Smooth muscle cell (in vitro differentiated cells): ENCODE measurements at regions not wholly inside any gene's neighbourhood (a gene's known extent, or its start where the extent isn't known, plus 50 kb on each side); places are given as distances from the start of the nearest gene placed in this dataset.

ENCODE experiments used
- DNase-seq: peaks from one replicate; lab custom pipeline; 2025; ENCODE audit not compliant: unreplicated experiment; lab: John Stamatoyannopoulos, UW
- H2AFZ ChIP-seq: fragments of 200-600 bp; sonication (generic); 2 replicates; pipeline ENCODE4 v1.6.0; 2016; ENCODE audit warnings: antibody characterized with exemption, low read depth, mild to moderate bottlenecking
- H3F3A ChIP-seq: fragments of 200-600 bp; sonication (generic); 2 replicates; pipeline ENCODE4 v1.6.0; 2017; ENCODE audit warnings: antibody characterized with exemption, low read depth
- H3K27ac ChIP-seq: fragments of 200-600 bp; sonication (generic); 2 replicates; pipeline ENCODE4 v1.5.1; 2016; ENCODE audit warnings: low read depth, mild to moderate bottlenecking
- H3K27me3 ChIP-seq: fragments of 200-600 bp; sonication (generic); 2 replicates; pipeline ENCODE4 v1.6.1; 2016; ENCODE audit warnings: low read depth, mild to moderate bottlenecking
- H3K36me3 ChIP-seq: fragments of 200-600 bp; sonication (generic); 2 replicates; pipeline ENCODE4 v1.5.1; 2016; ENCODE audit warnings: low read depth
- H3K4me1 ChIP-seq: fragments of 200-600 bp; sonication (generic); 2 replicates; pipeline ENCODE4 v1.5.1; 2016; ENCODE audit warnings: low read depth
- H3K4me2 ChIP-seq: fragments of 200-600 bp; sonication (generic); 2 replicates; pipeline ENCODE4 v1.6.0; 2016; ENCODE audit warnings: mild to moderate bottlenecking
- H3K4me3 ChIP-seq: fragments of 200-600 bp; sonication (generic); 2 replicates; pipeline ENCODE4 v1.5.1; 2016; ENCODE audit warnings: mild to moderate bottlenecking
- H3K79me2 ChIP-seq: fragments of 200-600 bp; sonication (generic); 2 replicates; pipeline ENCODE4 v1.6.0; 2016; ENCODE audit warnings: low read depth, mild to moderate bottlenecking
- H3K9ac ChIP-seq: fragments of 200-600 bp; sonication (generic); 2 replicates; pipeline ENCODE4 v1.6.0; 2016; ENCODE audit warnings: low read depth
- H3K9me3 ChIP-seq: fragments of 200-600 bp; sonication (generic); replicated peaks from 2 replicates; pipeline ENCODE4 v1.5.1; 2016; ENCODE audit warnings: low read depth
- H4K20me1 ChIP-seq: fragments of 200-600 bp; sonication (generic); 2 replicates; pipeline ENCODE4 v1.6.0; 2016; ENCODE audit warnings: low read depth
- CTCF ChIP-seq: fragments of 200-600 bp; sonication (generic); IDR thresholded peaks from 2 replicates; pipeline ENCODE4 v1.5.1; 2017; ENCODE audit warnings: borderline replicate concordance, mild to moderate bottlenecking, antibody characterized with exemption; ENCODE audit not compliant: insufficient read depth, poor library complexity, severe bottlenecking
- WGBS: methylation state at CpG from one replicate; pipeline ENCODE4 v1.1.7; 2016; ENCODE audit warnings: low lambda C conversion rate; 5-methylcytosine and 5-hydroxymethylcytosine counted together

DNA sequence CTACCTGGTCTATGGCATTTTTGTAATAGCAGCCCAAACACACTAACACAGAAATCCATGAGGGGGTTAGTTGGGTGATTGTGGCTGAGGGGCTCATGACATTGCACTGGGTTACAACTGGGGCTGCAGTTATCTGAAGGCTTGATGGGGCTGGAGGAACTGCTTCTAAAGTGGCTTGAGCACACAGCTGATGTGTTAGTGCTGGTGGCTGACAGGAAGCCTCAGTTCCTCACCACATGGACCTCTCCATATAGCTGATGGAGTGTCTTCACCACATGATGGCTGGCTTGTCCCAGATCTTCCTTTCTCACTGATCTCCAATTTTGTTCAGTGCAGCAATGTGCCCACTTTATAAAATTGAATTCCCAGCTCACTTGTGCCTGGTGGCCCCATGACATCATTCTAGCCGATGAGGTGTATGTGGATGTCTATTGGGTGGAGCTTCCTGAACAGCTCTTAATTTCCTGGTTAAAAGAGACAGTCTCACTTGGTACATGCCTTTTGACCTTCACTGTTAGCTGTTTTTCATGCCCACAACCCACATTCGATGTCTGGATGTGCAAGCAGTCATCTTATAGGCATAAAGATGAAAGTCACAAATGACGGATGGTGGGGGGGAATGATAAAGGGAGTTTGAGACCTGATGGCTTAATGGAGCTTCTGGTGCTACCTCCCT, 166.9 kb upstream of the BMPER start:
- WGBS: 97% methylated on average over 3 of the region's 3 CpGs
- H3K9me3 ChIP-seq: no peaks in the 10 kb centered on the region

DNA sequence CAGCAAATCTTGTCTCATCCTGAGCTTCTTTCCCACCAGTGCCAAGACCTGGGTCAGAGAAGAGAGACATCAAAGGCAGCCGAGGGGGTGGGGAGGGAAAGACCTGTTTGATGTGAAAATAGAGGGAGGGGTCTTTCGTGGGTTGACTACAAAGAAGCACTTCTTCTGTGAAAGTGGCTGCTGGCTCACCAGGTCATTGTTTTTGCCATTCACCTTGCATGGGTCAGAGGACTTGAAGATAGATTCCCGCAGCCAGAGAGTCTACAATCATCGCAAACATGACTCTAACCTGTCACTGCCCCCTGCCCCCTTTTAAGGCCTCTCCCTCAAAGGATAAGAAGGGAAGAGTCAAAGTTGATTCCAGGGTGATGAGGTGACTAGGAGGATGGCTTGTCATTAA, 166.1 kb upstream of the BMPER start:
- no peak overlapping the region for H3K4me3 ChIP-seq
- no peaks in the 10 kb centered on the region for H4K20me1 ChIP-seq
- H3K4me2 ChIP-seq: no peak overlapping the region
- no peaks in the 10 kb centered on the region for H3K4me1 ChIP-seq
- H3K9ac ChIP-seq: no peak overlapping the region
- TF ChIP-seq CTCF: no peak
- peaks cover 8% of the 10 kb centered on the region for H3F3A ChIP-seq
- no peaks in the 10 kb centered on the region for H3K27me3 ChIP-seq
- H3K36me3 ChIP-seq: no peaks in the 10 kb centered on the region
- H3K9me3 ChIP-seq: no peaks in the 10 kb centered on the region
- H3K79me2 ChIP-seq: no peaks in the 10 kb centered on the region
- no peak overlapping the region for H2AFZ ChIP-seq
- 95% methylated on average over 4 of the region's 4 CpGs for WGBS
- no peak overlapping the region for H3K27ac ChIP-seq
- DNase-seq: no peak

More for the DNA sequence above, 166.9 kb upstream of the BMPER start:
- Histone ChIP-seq H3K27me3 (no peaks in the 10 kb centered on the region), H3K4me1 (no peaks in the 10 kb centered on the region), H3K36me3 (no peaks in the 10 kb centered on the region), H2AFZ (no peak overlapping the region), H3K27ac (no peak overlapping the region), H3K4me2 (no peak overlapping the region), H3K9ac (no peak overlapping the region), H4K20me1 (no peaks in the 10 kb centered on the region), H3K4me3 (no peak overlapping the region), H3K79me2 (no peaks in the 10 kb centered on the region), H3F3A (peaks cover 6% of the 10 kb centered on the region)
- no peak for DNase-seq
- no peak for TF ChIP-seq CTCF

GRCh38 chr7:33742521-33742920, 162.8 kb upstream of the BMPER start:
- TF ChIP-seq CTCF: no peak
- Histone ChIP-seq H3K27ac (no peak overlapping the region), H3K9me3 (no peaks in the 10 kb centered on the region), H3F3A (peaks cover 8% of the 10 kb centered on the region), H3K4me2 (no peak overlapping the region), H3K79me2 (no peaks in the 10 kb centered on the region), H3K9ac (no peak overlapping the region), H4K20me1 (no peaks in the 10 kb centered on the region), H3K4me3 (no peak overlapping the region), H3K36me3 (no peaks in the 10 kb centered on the region), H3K4me1 (no peaks in the 10 kb centered on the region), H3K27me3 (no peaks in the 10 kb centered on the region), H2AFZ (no peak overlapping the region)
- DNase-seq: no peak
- WGBS: 86% methylated on average over 6 of the region's 6 CpGs

- no peak overlapping the region for H3K4me3 ChIP-seq
- H3K27me3 ChIP-seq: no peaks in the 10 kb centered on the region
- H3K9ac ChIP-seq: no peak overlapping the region
- H3K79me2 ChIP-seq: no peaks in the 10 kb centered on the region
- no peak overlapping the region for H3K4me2 ChIP-seq
- H3F3A ChIP-seq: peaks cover 8% of the 10 kb centered on the region
- no peaks in the 10 kb centered on the region for H4K20me1 ChIP-seq
- no peak for DNase-seq
- H3K27ac ChIP-seq: peak overlapping the region; percentile 52
- H3K9me3 ChIP-seq: no peaks in the 10 kb centered on the region
- no peak overlapping the region for H2AFZ ChIP-seq
- TF ChIP-seq CTCF: no peak
- no peaks in the 10 kb centered on the region for H3K36me3 ChIP-seq
- WGBS: 83% methylated on average over 4 of the region's 4 CpGs
- no peaks in the 10 kb centered on the region for H3K4me1 ChIP-seq
These were observed 162.2 kb upstream of the BMPER start for GRCh38 chr7:33742999-33743587.
